ENCODE measurements at regions not wholly inside any gene's neighbourhood (a gene's known extent, or its start where the extent isn't known, plus 50 kb on each side); places are given as distances from the start of the nearest gene placed in this dataset.

DNA sequence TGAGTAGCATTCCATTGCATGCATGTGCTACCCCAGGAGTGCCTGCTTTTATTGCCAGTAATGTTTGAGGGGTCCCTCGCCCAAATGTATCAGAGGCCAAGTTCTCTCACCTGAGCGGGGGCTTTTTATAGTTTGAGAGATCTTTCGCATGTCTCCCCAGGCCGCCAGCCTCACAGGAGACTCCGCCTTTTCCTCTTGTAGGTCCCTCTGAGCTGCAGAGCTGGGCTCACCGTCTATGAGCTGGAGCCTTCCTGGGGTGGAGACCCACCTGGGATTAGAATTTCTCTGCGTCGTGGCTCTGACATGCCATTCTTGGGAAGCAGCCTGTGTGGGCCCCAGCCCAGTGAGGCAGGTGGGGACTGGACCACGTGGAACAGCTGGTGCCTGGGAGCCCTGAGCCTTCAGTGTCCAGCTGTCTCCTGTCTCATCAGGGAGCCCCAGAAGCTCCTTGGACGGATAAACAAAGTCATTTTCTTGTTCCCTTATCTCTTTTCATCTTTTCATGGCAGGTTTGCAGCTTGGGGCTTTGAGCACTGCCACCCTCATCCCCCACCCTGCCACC lies 261.7 kb upstream of the CRY1 start:
- TF ChIP-seq, protein P1, sequence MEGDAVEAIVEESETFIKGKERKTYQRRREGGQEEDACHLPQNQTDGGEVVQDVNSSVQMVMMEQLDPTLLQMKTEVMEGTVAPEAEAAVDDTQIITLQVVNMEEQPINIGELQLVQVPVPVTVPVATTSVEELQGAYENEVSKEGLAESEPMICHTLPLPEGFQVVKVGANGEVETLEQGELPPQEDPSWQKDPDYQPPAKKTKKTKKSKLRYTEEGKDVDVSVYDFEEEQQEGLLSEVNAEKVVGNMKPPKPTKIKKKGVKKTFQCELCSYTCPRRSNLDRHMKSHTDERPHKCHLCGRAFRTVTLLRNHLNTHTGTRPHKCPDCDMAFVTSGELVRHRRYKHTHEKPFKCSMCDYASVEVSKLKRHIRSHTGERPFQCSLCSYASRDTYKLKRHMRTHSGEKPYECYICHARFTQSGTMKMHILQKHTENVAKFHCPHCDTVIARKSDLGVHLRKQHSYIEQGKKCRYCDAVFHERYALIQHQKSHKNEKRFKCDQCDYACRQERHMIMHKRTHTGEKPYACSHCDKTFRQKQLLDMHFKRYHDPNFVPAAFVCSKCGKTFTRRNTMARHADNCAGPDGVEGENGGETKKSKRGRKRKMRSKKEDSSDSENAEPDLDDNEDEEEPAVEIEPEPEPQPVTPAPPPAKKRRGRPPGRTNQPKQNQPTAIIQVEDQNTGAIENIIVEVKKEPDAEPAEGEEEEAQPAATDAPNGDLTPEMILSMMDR (IDR thresholded peaks at IDR 0.05), result no peak
- TF ChIP-seq POLR2A (IDR thresholded peaks at IDR 0.05) (no peak), EP300 (IDR thresholded peaks at IDR 0.05) (no peak), POLR2AphosphoS5 (IDR thresholded peaks at IDR 0.05) (no peak)
